Mesodermal cell (in vitro differentiated cells): ENCODE measurements at regions not wholly inside any gene's neighbourhood (a gene's known extent, or its start where the extent isn't known, plus 50 kb on each side); places are given as distances from the start of the nearest gene placed in this dataset.

ENCODE experiments used
- H3K27ac ChIP-seq: 2 replicates; pipeline ENCODE4 v1.7.0; 2013; ENCODE audit warnings: mild to moderate bottlenecking, low read depth, low read length, moderate library complexity; ENCODE audit not compliant: severe bottlenecking
- H3K36me3 ChIP-seq: 2 replicates; pipeline ENCODE4 v1.7.1; 2013; ENCODE audit warnings: mild to moderate bottlenecking, low read length, moderate library complexity; ENCODE audit not compliant: control insufficient read depth, insufficient read depth
- H3K4me1 ChIP-seq: one replicate; pipeline ENCODE4 v1.7.1; 2013; ENCODE audit warnings: mild to moderate bottlenecking, low read length; ENCODE audit not compliant: insufficient read depth, control insufficient read depth, poor library complexity, severe bottlenecking
- H3K4me3 ChIP-seq: 2 replicates; pipeline ENCODE4 v1.7.0; 2013; ENCODE audit warnings: low read length, control low read depth, mild to moderate bottlenecking; ENCODE audit not compliant: insufficient read depth, poor library complexity, severe bottlenecking; ENCODE audit errors: extremely low read depth
- H3K9me3 ChIP-seq: 2 replicates; pipeline ENCODE4 v1.7.1; 2013; ENCODE audit warnings: mild to moderate bottlenecking, low read length, moderate library complexity; ENCODE audit not compliant: control insufficient read depth
- WGBS, 2 experiments: methylation state at CpG; one replicate each; pipeline ENCODE4 v1.1.5; 2013; ENCODE audit warnings: missing lambda C conversion rate in 2 of 2; ENCODE audit not compliant: insufficient coverage in 2 of 2; 5-methylcytosine and 5-hydroxymethylcytosine counted together

DNA sequence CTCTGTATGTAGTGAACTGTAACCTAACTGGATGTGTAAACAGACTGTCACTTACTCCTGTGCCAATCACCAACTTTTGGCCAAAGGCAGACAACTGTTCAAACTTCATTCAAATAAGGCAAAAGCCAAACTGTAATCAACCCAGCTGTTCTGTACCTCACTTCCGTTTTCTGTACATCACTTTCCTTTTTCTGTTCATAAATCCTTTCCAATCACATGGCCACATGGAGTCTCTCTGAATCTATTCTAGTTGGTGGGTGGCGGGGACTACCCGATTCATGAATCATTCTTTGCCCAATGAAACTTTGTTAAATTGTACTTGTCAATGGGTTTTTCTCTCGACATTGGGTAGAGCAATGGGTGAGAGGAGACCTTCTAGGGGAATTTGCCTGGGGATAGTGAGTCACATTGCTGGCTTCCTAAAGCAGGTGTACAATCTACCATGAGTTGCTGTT lies 178.3 kb upstream of the RFC3 start:
- no peaks in the 10 kb centered on the region for H3K9me3 ChIP-seq
- 87 to 100% methylated on average over 2 to 4 of the region's 4 CpGs for WGBS, 2 experiments
- no peak overlapping the region for H3K27ac ChIP-seq
- no peaks in the 10 kb centered on the region for H3K36me3 ChIP-seq
- no peak overlapping the region for H3K4me3 ChIP-seq
- peaks cover 40% of the 10 kb centered on the region for H3K4me1 ChIP-seq

DNA sequence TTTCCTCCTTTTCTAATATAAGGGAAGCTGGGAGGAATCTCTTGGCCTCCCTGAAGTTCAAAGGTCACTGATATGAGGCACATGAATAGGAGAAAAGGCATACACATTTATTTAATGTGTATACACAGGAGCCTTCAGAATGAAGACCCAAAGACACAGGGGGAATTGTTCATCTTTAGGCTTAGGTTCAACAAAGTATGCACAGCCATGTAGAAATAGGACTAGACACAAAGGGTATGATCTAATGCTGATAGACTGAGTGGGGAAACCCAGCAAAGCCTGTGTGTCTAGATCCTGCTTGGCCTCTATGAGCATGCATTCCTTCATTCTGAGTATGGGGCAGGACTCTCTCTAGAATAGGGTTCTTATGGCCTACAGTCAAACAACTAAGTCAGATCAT lies 177.1 kb upstream of the RFC3 start:
- Histone ChIP-seq H3K4me3 (no peak overlapping the region), H3K9me3 (no peaks in the 10 kb centered on the region), H3K4me1 (peaks cover 39% of the 10 kb centered on the region), H3K27ac (no peak overlapping the region), H3K36me3 (no peaks in the 10 kb centered on the region)

DNA sequence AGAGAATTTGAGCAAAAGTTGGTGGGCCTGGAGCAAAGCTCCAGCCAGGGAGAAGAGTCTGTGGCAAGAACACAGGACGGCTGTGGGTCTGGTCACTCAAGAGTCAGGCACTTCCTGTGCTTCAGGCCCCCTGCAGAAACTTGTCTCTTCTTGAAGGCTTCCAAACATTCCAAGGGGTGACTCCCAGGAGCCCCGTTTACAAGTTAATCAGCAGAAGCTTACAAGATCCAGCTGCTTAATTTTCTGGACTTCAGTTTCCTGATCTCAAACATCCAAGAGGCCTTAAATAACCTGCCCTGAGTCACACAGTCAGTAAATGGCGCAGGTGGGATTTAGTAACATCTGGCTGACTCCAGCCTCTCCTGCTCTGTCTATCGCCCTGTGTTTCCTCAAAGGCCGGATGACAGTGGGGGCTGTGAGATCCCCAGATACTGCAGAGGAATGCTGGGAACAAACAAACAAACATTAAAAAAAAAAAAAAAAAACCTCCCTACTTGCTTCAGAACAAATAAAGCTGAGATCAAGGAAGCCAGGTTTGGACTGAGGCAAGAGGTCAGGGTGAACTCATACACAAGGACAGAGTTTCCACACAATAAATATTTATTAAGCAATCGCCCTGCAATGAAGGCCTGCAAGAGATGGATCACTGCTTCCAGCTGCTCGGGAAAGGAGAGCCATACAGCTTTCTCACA lies 175.4 kb upstream of the RFC3 start:
- H3K27ac ChIP-seq = peak overlapping the region; percentile 90
- H3K4me1 ChIP-seq = peaks cover 34% of the 10 kb centered on the region
- no peak overlapping the region for H3K4me3 ChIP-seq
- WGBS, 2 experiments = 71 to 77% methylated on average over 5 of the region's 7 CpGs
- H3K36me3 ChIP-seq = no peaks in the 10 kb centered on the region
- H3K9me3 ChIP-seq = no peaks in the 10 kb centered on the region

DNA sequence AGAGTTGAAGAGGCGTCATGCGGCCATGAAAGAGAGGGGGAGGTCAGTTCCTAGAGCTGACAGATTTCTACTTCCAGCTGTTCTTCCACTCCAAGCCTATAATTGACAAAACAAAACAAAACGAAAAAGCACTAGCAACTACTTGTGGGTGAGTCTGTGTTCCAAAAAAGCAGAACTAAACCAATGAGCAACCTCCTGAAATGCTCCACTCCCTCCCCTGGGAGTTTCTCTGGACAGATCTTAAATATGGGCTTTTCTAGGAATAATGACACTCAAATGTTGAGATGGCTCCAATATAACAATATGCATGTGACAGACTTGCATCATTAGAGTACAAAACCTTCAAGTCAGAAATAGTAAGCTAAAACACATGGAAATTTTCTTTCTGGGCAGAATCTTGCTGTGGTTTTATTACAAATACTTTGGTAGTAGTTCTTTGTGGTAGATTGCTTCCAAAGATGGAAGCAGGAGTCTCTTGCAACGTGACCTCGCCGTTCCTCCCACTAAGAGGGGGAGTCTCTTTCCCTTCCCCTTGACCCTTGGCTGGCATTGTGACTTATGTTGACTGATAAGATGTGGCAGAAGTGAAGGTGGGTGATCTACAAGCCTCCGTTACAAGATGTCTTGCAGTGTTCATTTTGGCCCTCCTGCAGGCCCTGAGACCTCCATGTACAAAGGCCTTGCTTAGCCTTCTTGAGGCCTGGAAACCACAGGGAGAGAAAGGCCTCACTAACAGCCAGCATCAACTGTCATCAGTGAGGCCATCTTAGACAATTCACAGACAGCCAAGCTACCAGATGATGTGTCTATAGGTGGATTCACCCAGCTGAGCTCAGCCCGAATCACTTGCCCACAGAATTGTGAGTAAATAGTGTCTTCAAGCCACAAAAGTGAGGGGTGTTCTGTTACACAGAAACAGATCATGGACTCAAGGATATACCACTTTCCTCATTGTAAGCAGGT lies 173.1 kb upstream of the RFC3 start:
- WGBS, 2 experiments = 92 to 100% methylated on average over 2 to 4 of the region's 8 CpGs
- Histone ChIP-seq H3K4me1 (peaks cover 28% of the 10 kb centered on the region), H3K4me3 (no peak overlapping the region), H3K27ac (no peak overlapping the region), H3K36me3 (no peaks in the 10 kb centered on the region), H3K9me3 (no peaks in the 10 kb centered on the region)

DNA sequence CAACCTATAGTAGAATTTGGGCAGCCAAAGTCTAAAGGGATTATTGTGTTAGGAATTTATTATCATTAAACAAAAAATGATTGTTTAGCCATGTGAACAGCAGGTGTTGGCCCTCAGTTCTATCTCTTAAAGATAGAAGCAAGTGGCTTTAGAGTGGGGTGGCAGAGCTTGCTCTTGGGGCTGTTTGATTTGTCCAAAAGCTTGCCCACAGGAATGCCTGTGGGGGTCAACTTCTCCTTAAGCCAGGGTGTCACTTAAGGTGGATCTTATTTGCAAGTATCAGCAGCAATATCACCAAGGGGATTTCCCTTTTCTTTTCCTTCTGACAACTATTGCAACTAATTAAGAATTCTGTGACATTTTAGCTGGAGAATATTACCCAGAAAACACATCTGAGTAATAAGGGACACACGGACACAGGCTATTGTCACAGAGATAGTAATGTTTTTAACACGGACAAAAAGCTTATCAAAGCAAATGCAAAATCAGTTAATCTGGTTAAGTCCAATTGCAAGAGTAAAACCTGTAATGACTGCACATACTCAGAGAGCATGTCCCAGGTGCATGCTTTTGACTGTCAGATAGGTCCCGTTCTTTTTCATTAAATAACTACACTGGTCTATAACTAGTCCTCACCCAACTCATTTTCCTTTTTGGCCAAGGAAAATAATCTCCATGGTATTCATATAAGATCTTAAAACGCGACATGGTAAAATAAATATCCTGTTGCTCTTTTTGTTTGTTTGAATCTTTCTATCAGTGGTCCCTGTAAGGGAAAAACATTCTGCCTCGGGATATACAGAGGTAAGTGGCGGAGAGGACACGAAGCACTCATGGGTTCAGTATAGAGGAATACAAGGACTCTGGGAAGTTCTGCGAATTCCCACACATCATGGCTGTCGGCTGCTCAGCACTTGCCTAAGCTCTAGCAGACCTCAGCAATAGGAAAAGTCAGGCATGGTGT lies 172.1 kb upstream of the RFC3 start:
- no peak overlapping the region for H3K4me3 ChIP-seq
- H3K27ac ChIP-seq = no peak overlapping the region
- H3K9me3 ChIP-seq = no peaks in the 10 kb centered on the region
- WGBS, 2 experiments = 88 to 97% methylated on average over 8 to 10 of the region's 10 CpGs
- H3K4me1 ChIP-seq = peaks cover 28% of the 10 kb centered on the region
- no peaks in the 10 kb centered on the region for H3K36me3 ChIP-seq

DNA sequence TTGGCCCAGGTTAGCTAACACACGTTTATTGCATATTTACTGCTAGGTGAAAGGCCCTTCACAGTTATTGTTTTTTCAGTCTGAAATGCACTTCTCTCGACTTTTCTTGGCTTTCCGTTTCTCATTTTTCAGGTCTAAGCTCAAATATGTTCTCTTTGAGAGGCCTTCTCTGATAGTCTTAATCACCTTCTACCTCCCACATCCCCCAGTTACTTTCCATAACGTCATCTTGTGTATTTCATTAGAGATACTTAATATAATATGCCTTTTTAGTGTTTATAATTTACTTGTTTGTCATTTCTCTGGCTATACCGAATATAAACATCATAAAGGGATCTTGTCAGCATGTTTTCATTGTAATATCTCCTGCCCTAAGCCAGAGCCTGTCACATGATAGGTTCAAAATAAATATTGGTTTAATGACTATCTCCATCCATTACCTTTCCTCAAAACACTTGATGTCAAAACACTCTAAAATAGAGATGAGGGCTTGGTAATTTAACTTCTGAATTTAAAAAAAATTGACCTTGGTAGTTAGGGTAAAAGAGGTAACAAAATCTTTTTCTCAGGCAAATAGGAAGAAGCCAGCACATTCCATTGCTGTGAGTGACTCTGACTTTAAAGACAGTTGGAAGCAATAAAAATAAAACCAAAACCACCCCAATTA lies 168.6 kb upstream of the RFC3 start:
- WGBS, 2 experiments = 83 to 96% methylated on average over 1 to 2 of the region's 5 CpGs
- no peak overlapping the region for H3K27ac ChIP-seq

DNA sequence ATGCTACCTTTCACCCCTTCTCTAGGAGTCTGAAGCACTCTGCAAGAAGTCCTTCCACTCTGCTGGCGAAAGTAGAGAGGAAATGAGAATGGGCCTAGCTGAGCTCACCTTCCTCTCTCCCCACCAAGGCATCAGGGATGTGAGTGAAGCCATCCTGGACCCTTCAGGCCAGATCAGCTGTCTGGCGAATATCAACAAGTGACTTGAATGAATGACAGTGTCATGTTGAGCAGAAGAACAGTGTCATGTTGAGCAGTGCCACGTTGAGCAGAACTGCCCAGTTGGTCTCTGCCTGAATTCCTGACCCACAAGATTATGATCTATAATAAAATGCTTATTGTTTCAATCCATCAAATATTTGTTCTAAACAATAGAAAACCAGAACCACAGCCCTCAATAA lies 166.2 kb upstream of the RFC3 start:
- no peak overlapping the region for H3K27ac ChIP-seq
- no peaks in the 10 kb centered on the region for H3K4me1 ChIP-seq
- H3K4me3 ChIP-seq = no peak overlapping the region
- H3K36me3 ChIP-seq = no peaks in the 10 kb centered on the region
- WGBS, 2 experiments = 100% methylated on average over 1 to 2 of the region's 3 CpGs
- no peaks in the 10 kb centered on the region for H3K9me3 ChIP-seq

More for the DNA sequence above, 168.6 kb upstream of the RFC3 start:
- Histone ChIP-seq H3K9me3 (no peaks in the 10 kb centered on the region), H3K4me1 (no peaks in the 10 kb centered on the region), H3K36me3 (no peaks in the 10 kb centered on the region), H3K4me3 (no peak overlapping the region)

DNA sequence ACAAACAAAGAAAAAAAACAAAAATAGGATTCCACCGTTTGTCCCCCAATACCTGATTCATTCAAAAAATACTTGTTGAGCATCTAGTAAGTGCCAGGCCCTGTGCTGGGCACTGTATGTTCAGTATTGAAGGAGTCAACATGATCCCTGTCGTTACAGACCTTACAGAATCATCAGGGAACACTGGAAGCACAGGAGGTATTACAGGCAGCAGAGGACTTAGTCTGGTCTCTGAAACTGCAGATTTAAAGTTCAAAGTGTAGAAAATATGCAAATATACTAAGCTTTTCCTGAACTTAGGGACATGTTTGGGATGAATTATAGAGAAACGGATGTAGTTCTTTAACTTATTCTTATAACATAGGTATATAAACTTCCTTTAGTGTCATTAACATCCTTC lies 160.7 kb upstream of the RFC3 start:
- no peaks in the 10 kb centered on the region for H3K9me3 ChIP-seq
- 75 to 100% methylated on average over 1 of the region's 3 CpGs for WGBS, 2 experiments
- no peaks in the 10 kb centered on the region for H3K36me3 ChIP-seq
- no peak overlapping the region for H3K27ac ChIP-seq
- no peak overlapping the region for H3K4me3 ChIP-seq
- no peaks in the 10 kb centered on the region for H3K4me1 ChIP-seq

DNA sequence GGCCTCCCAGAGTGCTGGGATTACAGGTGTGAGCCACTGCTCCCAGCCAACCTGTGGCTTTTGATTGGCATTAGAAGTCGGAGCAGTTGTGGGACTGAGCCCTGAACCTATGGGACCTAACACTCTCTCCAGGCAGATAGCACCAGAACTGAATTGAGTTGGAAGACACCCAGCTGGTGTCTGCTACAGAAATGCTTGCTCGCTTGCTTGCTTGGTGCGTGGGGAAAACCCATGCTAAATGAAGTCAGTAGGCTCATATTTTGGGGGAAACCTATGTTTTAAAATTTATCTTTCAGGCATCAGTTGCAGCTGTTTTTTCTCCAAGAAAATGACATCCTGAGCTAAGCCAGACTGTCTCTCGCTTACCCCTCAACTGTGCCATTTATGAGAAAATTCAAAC lies 158.5 kb upstream of the RFC3 start:
- Histone ChIP-seq H3K9me3 (no peaks in the 10 kb centered on the region), H3K4me3 (no peak overlapping the region), H3K4me1 (no peaks in the 10 kb centered on the region), H3K36me3 (no peaks in the 10 kb centered on the region), H3K27ac (no peak overlapping the region)
- 56 to 80% methylated on average over 1 to 3 of the region's 4 CpGs for WGBS, 2 experiments

DNA sequence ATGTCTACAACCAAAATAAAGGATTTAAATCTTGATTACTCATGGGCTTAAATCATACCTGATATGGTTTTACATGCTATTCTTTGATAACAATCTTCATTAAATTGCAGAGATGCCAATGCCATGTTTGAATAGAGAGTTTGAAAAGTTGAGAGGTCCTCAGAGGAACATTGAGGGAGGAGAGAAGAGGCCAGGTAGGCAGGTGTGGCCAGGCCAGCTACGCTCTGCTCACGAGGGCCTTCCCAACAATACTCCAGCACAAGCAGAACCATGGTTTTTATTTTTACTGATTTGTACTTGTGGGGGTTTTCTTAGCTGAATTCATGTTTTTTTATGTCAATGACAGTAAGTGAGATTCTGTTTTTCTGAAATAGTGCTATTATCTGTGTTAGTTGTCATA lies 158.1 kb upstream of the RFC3 start:
- Histone ChIP-seq H3K9me3 (no peaks in the 10 kb centered on the region), H3K4me3 (no peak overlapping the region), H3K36me3 (no peaks in the 10 kb centered on the region), H3K27ac (no peak overlapping the region), H3K4me1 (no peaks in the 10 kb centered on the region)
- WGBS, 2 experiments = no CpG with 5 or more reads among the region's 2 CpGs
